ENCODE measurements at regions not wholly inside any gene's neighbourhood (a gene's known extent, or its start where the extent isn't known, plus 50 kb on each side); places are given as distances from the start of the nearest gene placed in this dataset.
A peak's percentile ranks its signal among the peaks of the same experiment; 100 is the strongest.
"Not testable (repeated sequence)": the region's sequence is repeated elsewhere in the genome, so short reads cannot be mapped to it uniquely, and the experiment has no call there.

- no peaks in the 10 kb centered on the region for H3K79me2 ChIP-seq (ENCODE audit: low read depth)
- H3K36me3 ChIP-seq = no peaks in the 10 kb centered on the region
- no peaks in the 10 kb centered on the region for H3K36me3 Mint-ChIP-seq
- H3K4me3 ChIP-seq = peak overlapping the region; percentile 7
- peak; percentile 55 for DNase-seq (ENCODE audit: low spot score)
- no peak overlapping the region for H3K9ac ChIP-seq
- H3K4me2 ChIP-seq = peak overlapping the region; percentile 72
- H3K9me3 ChIP-seq (ENCODE audit: low read depth) = no peaks in the 10 kb centered on the region
- peak overlapping the region; percentile 96 for H3K27ac Mint-ChIP-seq
- peaks cover 66% of the 10 kb centered on the region for H3F3A ChIP-seq (ENCODE audit: low read depth)
- no peaks in the 10 kb centered on the region for H4K20me1 ChIP-seq (ENCODE audit: low read depth)
- peaks cover 7% of the 10 kb centered on the region for H3K27me3 Mint-ChIP-seq (ENCODE audit: insufficient read depth, low read depth)
- peak overlapping the region; percentile 87 for H3K27ac ChIP-seq
- TF ChIP-seq EZH2phosphoT487 (IDR thresholded peaks at IDR 0.05) = no peak
- no peak for TF ChIP-seq EZH2 (IDR thresholded peaks at IDR 0.05)
- no peak for TF ChIP-seq CTCF (IDR thresholded peaks at IDR 0.05)
- H3K4me1 ChIP-seq = peaks cover 68% of the 10 kb centered on the region
- H3K27me3 ChIP-seq = no peaks in the 10 kb centered on the region
- H3K4me1 Mint-ChIP-seq = peaks cover 72% of the 10 kb centered on the region
- no peak overlapping the region for H2AFZ ChIP-seq (replicated peaks)
- peak overlapping the region; percentile 34 for H3K4me3 Mint-ChIP-seq
- no peaks in the 10 kb centered on the region for H3K9me3 Mint-ChIP-seq
Observed at GRCh38 chr20:53866794-53867740, 203.3 kb downstream of the BCAS1 start.

- Histone ChIP-seq H3K4me1 (peaks cover 59% of the 10 kb centered on the region), H3K27ac (peak overlapping the region; percentile 87), H3K27me3 (no peaks in the 10 kb centered on the region), H2AFZ (replicated peaks) (no peak overlapping the region), H3K79me2 (ENCODE audit: low read depth) (no peaks in the 10 kb centered on the region), H4K20me1 (ENCODE audit: low read depth) (no peaks in the 10 kb centered on the region), H3K4me2 (peak overlapping the region; percentile 72), H3K36me3 (no peaks in the 10 kb centered on the region), H3F3A (ENCODE audit: low read depth) (peaks cover 66% of the 10 kb centered on the region), H3K9me3 (ENCODE audit: low read depth) (no peaks in the 10 kb centered on the region), H3K4me3 (peak overlapping the region; percentile 12), H3K9ac (no peak overlapping the region)
- Mint-ChIP-seq H3K36me3 (no peaks in the 10 kb centered on the region), H3K4me1 (peaks cover 68% of the 10 kb centered on the region), H3K9me3 (no peaks in the 10 kb centered on the region), H3K27ac (peak overlapping the region; percentile 96), H3K27me3 (ENCODE audit: insufficient read depth, low read depth) (peaks cover 7% of the 10 kb centered on the region), H3K4me3 (peak overlapping the region; percentile 71)
- DNase-seq (ENCODE audit: low spot score) = peak; percentile 76
- TF ChIP-seq CTCF (IDR thresholded peaks at IDR 0.05) (no peak), EZH2 (IDR thresholded peaks at IDR 0.05) (no peak), EZH2phosphoT487 (IDR thresholded peaks at IDR 0.05) (no peak)
Observed at GRCh38 chr20:53865901-53866793, 204.2 kb downstream of the BCAS1 start.

- peak overlapping the region; percentile 87 for H3K27ac ChIP-seq
- not testable (repeated sequence) for H3K9me3 Mint-ChIP-seq; H3K9ac ChIP-seq; H3K27me3 Mint-ChIP-seq (ENCODE audit: insufficient read depth, low read depth); H3K27me3 ChIP-seq; DNase-seq (ENCODE audit: low spot score); H4K20me1 ChIP-seq (ENCODE audit: low read depth); H3K9me3 ChIP-seq (ENCODE audit: low read depth); H3K79me2 ChIP-seq (ENCODE audit: low read depth); H3K36me3 ChIP-seq; H2AFZ ChIP-seq (replicated peaks); H3K36me3 Mint-ChIP-seq
- Mint-ChIP-seq H3K4me1 (peaks cover 65% of the 10 kb centered on the region), H3K27ac (peak overlapping the region; percentile 95), H3K4me3 (peak overlapping the region; percentile 33)
- peaks cover 48% of the 10 kb centered on the region for H3K4me1 ChIP-seq
- peak overlapping the region; percentile 12 for H3K4me3 ChIP-seq
- peak overlapping the region; percentile 72 for H3K4me2 ChIP-seq
- peaks cover 55% of the 10 kb centered on the region for H3F3A ChIP-seq (ENCODE audit: low read depth)
Observed at GRCh38 chr20:53864765-53865683, 205.4 kb downstream of the BCAS1 start.

GRCh38 chr20:53863923-53864641 is 206.3 kb downstream of the BCAS1 start:
- Histone ChIP-seq H3K27ac (peak overlapping the region; percentile 87), H2AFZ (replicated peaks) (peak overlapping the region; percentile 58), H3K4me1 (peaks cover 46% of the 10 kb centered on the region), H3F3A (ENCODE audit: low read depth) (peaks cover 47% of the 10 kb centered on the region)
- not testable (repeated sequence) for H3K4me3 Mint-ChIP-seq; H3K79me2 ChIP-seq (ENCODE audit: low read depth); H3K9ac ChIP-seq; H3K36me3 Mint-ChIP-seq; H4K20me1 ChIP-seq (ENCODE audit: low read depth); H3K4me3 ChIP-seq; H3K36me3 ChIP-seq; DNase-seq (ENCODE audit: low spot score); H3K27me3 ChIP-seq; H3K4me2 ChIP-seq; H3K9me3 ChIP-seq (ENCODE audit: low read depth); H3K9me3 Mint-ChIP-seq; H3K27me3 Mint-ChIP-seq (ENCODE audit: insufficient read depth, low read depth)
- Mint-ChIP-seq H3K4me1 (peaks cover 66% of the 10 kb centered on the region), H3K27ac (peak overlapping the region; percentile 72)

- H3K9me3 ChIP-seq (ENCODE audit: low read depth); DNase-seq (ENCODE audit: low spot score); H2AFZ ChIP-seq (replicated peaks); H3K27me3 ChIP-seq; H3K36me3 Mint-ChIP-seq; H4K20me1 ChIP-seq (ENCODE audit: low read depth); H3K4me3 ChIP-seq; H3K9me3 Mint-ChIP-seq; H3K4me3 Mint-ChIP-seq; H3K27ac Mint-ChIP-seq; H3K9ac ChIP-seq; H3K27me3 Mint-ChIP-seq (ENCODE audit: insufficient read depth, low read depth); H3K27ac ChIP-seq; H3K4me2 ChIP-seq; H3K36me3 ChIP-seq; H3K79me2 ChIP-seq (ENCODE audit: low read depth): not testable (repeated sequence)
- H3K4me1 Mint-ChIP-seq = peaks cover 66% of the 10 kb centered on the region
- peaks cover 46% of the 10 kb centered on the region for H3K4me1 ChIP-seq
- peaks cover 44% of the 10 kb centered on the region for H3F3A ChIP-seq (ENCODE audit: low read depth)
Observed at GRCh38 chr20:53863535-53863922, 206.9 kb downstream of the BCAS1 start.

Measured in neural progenitor cell (in vitro differentiated cells).